ENCODE measurements at regions not wholly inside any gene's neighbourhood (a gene's known extent, or its start where the extent isn't known, plus 50 kb on each side); places are given as distances from the start of the nearest gene placed in this dataset.

DNA sequence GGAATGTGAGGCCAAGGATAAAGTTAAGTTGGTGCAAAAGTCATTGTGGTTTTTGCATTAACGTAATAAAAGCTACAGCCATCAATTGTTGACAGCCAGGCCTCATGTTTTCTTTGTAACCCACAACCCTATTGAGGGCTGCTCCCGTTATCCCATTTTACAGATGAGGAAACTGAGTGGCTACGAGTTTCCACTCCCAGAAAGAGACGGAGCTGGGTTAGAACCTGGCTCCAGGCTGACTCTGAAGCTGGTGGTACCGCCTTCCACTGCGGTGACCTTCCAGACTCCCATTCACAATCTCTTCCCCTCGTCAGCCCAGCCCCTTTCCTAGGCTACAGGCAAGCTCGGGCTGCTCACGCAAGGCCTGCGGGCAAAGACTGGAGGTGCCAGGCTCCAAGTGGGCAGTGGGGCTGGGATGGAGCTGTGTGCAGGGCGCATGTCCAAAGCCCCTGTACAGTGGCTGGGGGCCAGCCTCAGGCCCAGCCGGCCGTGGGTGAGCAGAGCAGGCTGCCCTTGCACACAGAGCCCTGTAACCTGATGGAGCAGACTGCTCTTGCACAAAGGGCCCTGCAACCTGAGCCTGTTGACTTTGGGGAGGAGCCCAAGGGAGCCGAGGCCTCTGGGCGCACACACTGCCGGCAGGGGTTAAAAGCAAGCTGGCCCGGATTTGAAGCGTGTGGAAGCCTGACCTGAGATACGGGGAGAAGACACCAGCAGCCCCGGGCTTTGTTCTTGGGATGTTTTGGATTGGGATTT lies 97.4 kb upstream of the TMPRSS2 start:
- no peak overlapping the region for H3K27ac ChIP-seq (replicated peaks)

DNA sequence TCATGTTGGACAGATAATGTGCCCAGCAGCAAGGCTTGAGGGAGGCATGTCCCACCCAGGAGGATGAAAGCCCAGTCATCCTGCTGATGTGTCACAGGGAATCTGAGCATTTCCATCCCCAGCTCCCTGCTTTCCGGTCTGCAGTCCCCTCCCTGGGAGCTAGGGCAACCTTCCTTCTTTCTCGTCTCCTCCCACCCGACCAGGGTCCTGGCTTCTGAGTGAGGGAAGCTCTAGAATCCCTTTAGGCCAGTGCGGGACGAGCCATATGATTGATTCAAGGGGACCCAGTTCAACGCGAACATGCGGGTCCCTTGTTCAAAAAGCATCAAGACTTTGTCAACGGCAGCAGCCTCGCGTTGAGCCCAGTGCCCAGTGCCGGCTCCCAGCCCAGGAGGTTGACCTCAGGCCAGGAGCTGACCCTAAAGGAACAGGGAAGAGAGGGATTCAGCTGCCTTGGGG lies 96.7 kb upstream of the TMPRSS2 start:
- no peak overlapping the region for H3K4me3 ChIP-seq (replicated peaks; ENCODE audit: insufficient read depth, low read length)
- no peak overlapping the region for H3K27ac ChIP-seq (replicated peaks)
- TF ChIP-seq POLR2AphosphoS5 (IDR thresholded peaks at IDR 0.05; ENCODE audit: low read depth) (no peak), SPI1 (IDR thresholded peaks at IDR 0.05; ENCODE audit: borderline replicate concordance, low read depth) (no peak), GABPA (IDR thresholded peaks at IDR 0.05; ENCODE audit: low read depth) (no peak)
- TF ChIP-seq, protein P1, sequence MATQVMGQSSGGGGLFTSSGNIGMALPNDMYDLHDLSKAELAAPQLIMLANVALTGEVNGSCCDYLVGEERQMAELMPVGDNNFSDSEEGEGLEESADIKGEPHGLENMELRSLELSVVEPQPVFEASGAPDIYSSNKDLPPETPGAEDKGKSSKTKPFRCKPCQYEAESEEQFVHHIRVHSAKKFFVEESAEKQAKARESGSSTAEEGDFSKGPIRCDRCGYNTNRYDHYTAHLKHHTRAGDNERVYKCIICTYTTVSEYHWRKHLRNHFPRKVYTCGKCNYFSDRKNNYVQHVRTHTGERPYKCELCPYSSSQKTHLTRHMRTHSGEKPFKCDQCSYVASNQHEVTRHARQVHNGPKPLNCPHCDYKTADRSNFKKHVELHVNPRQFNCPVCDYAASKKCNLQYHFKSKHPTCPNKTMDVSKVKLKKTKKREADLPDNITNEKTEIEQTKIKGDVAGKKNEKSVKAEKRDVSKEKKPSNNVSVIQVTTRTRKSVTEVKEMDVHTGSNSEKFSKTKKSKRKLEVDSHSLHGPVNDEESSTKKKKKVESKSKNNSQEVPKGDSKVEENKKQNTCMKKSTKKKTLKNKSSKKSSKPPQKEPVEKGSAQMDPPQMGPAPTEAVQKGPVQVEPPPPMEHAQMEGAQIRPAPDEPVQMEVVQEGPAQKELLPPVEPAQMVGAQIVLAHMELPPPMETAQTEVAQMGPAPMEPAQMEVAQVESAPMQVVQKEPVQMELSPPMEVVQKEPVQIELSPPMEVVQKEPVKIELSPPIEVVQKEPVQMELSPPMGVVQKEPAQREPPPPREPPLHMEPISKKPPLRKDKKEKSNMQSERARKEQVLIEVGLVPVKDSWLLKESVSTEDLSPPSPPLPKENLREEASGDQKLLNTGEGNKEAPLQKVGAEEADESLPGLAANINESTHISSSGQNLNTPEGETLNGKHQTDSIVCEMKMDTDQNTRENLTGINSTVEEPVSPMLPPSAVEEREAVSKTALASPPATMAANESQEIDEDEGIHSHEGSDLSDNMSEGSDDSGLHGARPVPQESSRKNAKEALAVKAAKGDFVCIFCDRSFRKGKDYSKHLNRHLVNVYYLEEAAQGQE (IDR thresholded peaks at IDR 0.05; ENCODE audit: insufficient replicate concordance, low read depth) = no peak
- TF ChIP-seq, protein P2, sequence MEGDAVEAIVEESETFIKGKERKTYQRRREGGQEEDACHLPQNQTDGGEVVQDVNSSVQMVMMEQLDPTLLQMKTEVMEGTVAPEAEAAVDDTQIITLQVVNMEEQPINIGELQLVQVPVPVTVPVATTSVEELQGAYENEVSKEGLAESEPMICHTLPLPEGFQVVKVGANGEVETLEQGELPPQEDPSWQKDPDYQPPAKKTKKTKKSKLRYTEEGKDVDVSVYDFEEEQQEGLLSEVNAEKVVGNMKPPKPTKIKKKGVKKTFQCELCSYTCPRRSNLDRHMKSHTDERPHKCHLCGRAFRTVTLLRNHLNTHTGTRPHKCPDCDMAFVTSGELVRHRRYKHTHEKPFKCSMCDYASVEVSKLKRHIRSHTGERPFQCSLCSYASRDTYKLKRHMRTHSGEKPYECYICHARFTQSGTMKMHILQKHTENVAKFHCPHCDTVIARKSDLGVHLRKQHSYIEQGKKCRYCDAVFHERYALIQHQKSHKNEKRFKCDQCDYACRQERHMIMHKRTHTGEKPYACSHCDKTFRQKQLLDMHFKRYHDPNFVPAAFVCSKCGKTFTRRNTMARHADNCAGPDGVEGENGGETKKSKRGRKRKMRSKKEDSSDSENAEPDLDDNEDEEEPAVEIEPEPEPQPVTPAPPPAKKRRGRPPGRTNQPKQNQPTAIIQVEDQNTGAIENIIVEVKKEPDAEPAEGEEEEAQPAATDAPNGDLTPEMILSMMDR (IDR thresholded peaks at IDR 0.05; ENCODE audit: insufficient read depth, low read length) = no peak
- H3K27me3 ChIP-seq (ENCODE audit: insufficient read depth, poor library complexity, severe bottlenecking) = no peaks in the 10 kb centered on the region
- no peak for DNase-seq (ENCODE audit: low read depth in 1 of 2, low spot score in 1 of 2)

More for the DNA sequence above, 97.4 kb upstream of the TMPRSS2 start:
- TF ChIP-seq POLR2AphosphoS5 (IDR thresholded peaks at IDR 0.05; ENCODE audit: low read depth) (no peak), SPI1 (IDR thresholded peaks at IDR 0.05; ENCODE audit: borderline replicate concordance, low read depth) (no peak), GABPA (IDR thresholded peaks at IDR 0.05; ENCODE audit: low read depth) (no peak)
- TF ChIP-seq, protein P1 (IDR thresholded peaks at IDR 0.05; ENCODE audit: insufficient replicate concordance, low read depth) = no peak
- TF ChIP-seq, protein P2 (IDR thresholded peaks at IDR 0.05; ENCODE audit: insufficient read depth, low read length) = no peak
- no peaks in the 10 kb centered on the region for H3K27me3 ChIP-seq (ENCODE audit: insufficient read depth, poor library complexity, severe bottlenecking)
- no peak for DNase-seq (ENCODE audit: low read depth in 1 of 2, low spot score in 1 of 2)
- no peak overlapping the region for H3K4me3 ChIP-seq (replicated peaks; ENCODE audit: insufficient read depth, low read length)

DNA sequence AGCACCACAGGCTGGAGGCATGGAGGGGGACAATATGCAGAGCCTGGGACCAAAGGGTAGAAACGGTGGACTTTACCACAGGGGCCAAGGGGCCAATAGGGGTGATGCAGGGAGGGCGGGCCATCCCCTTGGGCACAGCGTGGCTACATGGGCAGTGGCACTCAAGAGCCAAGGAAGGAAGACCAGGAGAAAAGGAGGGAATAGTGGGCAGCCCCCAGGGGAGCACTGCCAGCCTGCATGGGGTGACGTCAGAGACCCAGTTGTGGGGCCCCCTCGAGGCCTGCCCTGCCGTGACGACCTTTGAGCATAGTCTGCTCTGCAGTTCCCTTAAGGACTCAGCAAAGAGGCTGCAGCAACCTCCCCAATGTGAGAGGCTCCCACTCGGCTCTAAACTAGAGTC lies 95.5 kb upstream of the TMPRSS2 start:
- Histone ChIP-seq H3K4me3 (replicated peaks; ENCODE audit: insufficient read depth, low read length) (no peak overlapping the region), H3K27me3 (ENCODE audit: insufficient read depth, poor library complexity, severe bottlenecking) (no peaks in the 10 kb centered on the region), H3K27ac (replicated peaks) (no peak overlapping the region)
- TF ChIP-seq, protein P2 (IDR thresholded peaks at IDR 0.05; ENCODE audit: insufficient read depth, low read length) = no peak
- TF ChIP-seq SPI1 (IDR thresholded peaks at IDR 0.05; ENCODE audit: borderline replicate concordance, low read depth) (no peak), POLR2AphosphoS5 (IDR thresholded peaks at IDR 0.05; ENCODE audit: low read depth) (no peak), GABPA (IDR thresholded peaks at IDR 0.05; ENCODE audit: low read depth) (no peak)
- TF ChIP-seq, protein P1 (IDR thresholded peaks at IDR 0.05; ENCODE audit: insufficient replicate concordance, low read depth) = no peak
- DNase-seq (ENCODE audit: low read depth in 1 of 2, low spot score in 1 of 2) = no peak
